ENCODE measurements at regions not wholly inside any gene's neighbourhood (a gene's known extent, or its start where the extent isn't known, plus 50 kb on each side); places are given as distances from the start of the nearest gene placed in this dataset.

DNA sequence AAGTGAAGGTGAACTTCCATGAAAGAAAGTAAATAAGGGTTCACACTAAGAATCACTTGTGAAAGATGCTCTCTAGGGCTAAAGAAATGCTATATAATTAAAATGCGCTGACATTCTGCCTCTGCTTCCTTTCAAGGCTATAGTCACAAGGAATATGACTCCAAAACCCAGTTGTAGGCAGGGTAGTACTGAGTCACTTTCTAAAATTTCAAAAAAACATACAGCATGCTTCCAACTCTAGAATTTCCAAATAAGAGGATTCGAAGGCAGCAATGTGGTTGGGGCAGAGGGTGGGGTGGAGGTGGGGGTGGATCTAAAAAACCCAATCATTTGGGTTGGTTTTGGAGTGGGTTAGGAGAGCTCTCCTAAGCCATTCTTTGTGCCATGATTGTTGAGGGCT is 84.6 kb downstream of the HMHB1 start:
- no peaks in the 10 kb centered on the region for H3K4me1 ChIP-seq (ENCODE audit: insufficient read depth, low read length)
- no peak overlapping the region for H3K4me2 ChIP-seq (ENCODE audit: low read depth, low read length)
- no peak overlapping the region for H2AFZ ChIP-seq (ENCODE audit: low read length)
- BruUV-seq (replicated peaks): no TSS peak
- H3K27ac ChIP-seq (ENCODE audit: extremely low read length, insufficient read depth, low read length): no peak overlapping the region
- in situ Hi-C loops (cut with HindIII; ENCODE audit: extremely low pct_ligation_motif_present, low pct_unique_long_range_greater_than_20kb): no loop called here
- no peaks in the 10 kb centered on the region for H4K20me1 ChIP-seq (ENCODE audit: insufficient read depth, low read length)
- H3K9me3 ChIP-seq (ENCODE audit: low read length): no peaks in the 10 kb centered on the region
- H3K4me3 ChIP-seq (replicated peaks in 1 of 3; ENCODE audit: insufficient read depth in 1 of 3, low read depth in 2 of 3, low read length in 3 of 3): no peak overlapping the region
- FAIRE-seq: no peak
- no peak for DNase-seq (ENCODE audit: low spot score)
- ChIA-PET CTCF (ENCODE audit: low intra/inter-chr PET ratio, low total read pairs) (no interaction called here), POLR2A (no interaction called here)
- no peak for ATAC-seq
- H3K36me3 ChIP-seq (replicated peaks in 1 of 2; ENCODE audit: control insufficient read depth in 1 of 2, insufficient read depth in 2 of 2, low read length in 2 of 2): no peaks in the 10 kb centered on the region
- intact Hi-C loops (cut with micrococcal nuclease; ENCODE audit: unreplicated experiment): no loop called here
- WGBS (ENCODE audit: low lambda C conversion rate): 0% methylated on average over 2 of the region's 2 CpGs
- H3K27me3 ChIP-seq (ENCODE audit: control insufficient read depth in 1 of 2, insufficient read depth in 2 of 2, low read length in 2 of 2): peaks cover 0 to 7% of the 10 kb centered on the region in 2 experiments; a peak in 1 of 5 replicates
- H3K9ac ChIP-seq (ENCODE audit: insufficient read depth, low read depth, low read length): no peak overlapping the region
- no peaks in the 10 kb centered on the region for H3K79me2 ChIP-seq (ENCODE audit: insufficient read depth, low read length)
- TF ChIP-seq ZNF644 (CRISPR knock-in tag; IDR thresholded peaks at IDR 0.05; ENCODE audit: low read depth) (no peak), ZNF557 (CRISPR knock-in tag; IDR thresholded peaks at IDR 0.05) (no peak), ZNF879 (CRISPR knock-in tag; IDR thresholded peaks at IDR 0.05) (no peak), ZBTB34 (CRISPR knock-in tag; IDR thresholded peaks at IDR 0.05) (no peak), ZNF501 (CRISPR knock-in tag; IDR thresholded peaks at IDR 0.05) (no peak), ZNF580 (CRISPR knock-in tag; IDR thresholded peaks at IDR 0.05; ENCODE audit: borderline replicate concordance, low read depth) (no peak), CHCHD3 (CRISPR knock-in tag; IDR thresholded peaks at IDR 0.05) (no peak), ZNF205 (CRISPR knock-in tag; IDR thresholded peaks at IDR 0.05) (no peak), CENPT (CRISPR knock-in tag; IDR thresholded peaks at IDR 0.05; ENCODE audit: low read depth) (no peak), HOXA9 (CRISPR knock-in tag; IDR thresholded peaks at IDR 0.05; ENCODE audit: borderline replicate concordance) (no peak), ZMYM2 (CRISPR knock-in tag; IDR thresholded peaks at IDR 0.05) (no peak), ZNF607 (CRISPR knock-in tag; IDR thresholded peaks at IDR 0.05; ENCODE audit: borderline replicate concordance) (no peak), CREBL2 (CRISPR knock-in tag; IDR thresholded peaks at IDR 0.05; ENCODE audit: borderline replicate concordance) (no peak), ZSCAN20 (CRISPR knock-in tag; IDR thresholded peaks at IDR 0.05; ENCODE audit: borderline replicate concordance) (no peak)
- TF ChIP-seq, protein P1, sequence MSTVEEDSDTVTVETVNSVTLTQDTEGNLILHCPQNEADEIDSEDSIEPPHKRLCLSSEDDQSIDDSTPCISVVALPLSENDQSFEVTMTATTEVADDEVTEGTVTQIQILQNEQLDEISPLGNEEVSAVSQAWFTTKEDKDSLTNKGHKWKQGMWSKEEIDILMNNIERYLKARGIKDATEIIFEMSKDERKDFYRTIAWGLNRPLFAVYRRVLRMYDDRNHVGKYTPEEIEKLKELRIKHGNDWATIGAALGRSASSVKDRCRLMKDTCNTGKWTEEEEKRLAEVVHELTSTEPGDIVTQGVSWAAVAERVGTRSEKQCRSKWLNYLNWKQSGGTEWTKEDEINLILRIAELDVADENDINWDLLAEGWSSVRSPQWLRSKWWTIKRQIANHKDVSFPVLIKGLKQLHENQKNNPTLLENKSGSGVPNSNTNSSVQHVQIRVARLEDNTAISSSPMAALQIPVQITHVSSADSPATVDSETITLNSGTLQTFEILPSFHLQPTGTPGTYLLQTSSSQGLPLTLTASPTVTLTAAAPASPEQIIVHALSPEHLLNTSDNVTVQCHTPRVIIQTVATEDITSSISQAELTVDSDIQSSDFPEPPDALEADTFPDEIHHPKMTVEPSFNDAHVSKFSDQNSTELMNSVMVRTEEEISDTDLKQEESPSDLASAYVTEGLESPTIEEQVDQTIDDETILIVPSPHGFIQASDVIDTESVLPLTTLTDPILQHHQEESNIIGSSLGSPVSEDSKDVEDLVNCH (CRISPR knock-in tag; IDR thresholded peaks at IDR 0.05): no peak
- TF ChIP-seq, protein P2, sequence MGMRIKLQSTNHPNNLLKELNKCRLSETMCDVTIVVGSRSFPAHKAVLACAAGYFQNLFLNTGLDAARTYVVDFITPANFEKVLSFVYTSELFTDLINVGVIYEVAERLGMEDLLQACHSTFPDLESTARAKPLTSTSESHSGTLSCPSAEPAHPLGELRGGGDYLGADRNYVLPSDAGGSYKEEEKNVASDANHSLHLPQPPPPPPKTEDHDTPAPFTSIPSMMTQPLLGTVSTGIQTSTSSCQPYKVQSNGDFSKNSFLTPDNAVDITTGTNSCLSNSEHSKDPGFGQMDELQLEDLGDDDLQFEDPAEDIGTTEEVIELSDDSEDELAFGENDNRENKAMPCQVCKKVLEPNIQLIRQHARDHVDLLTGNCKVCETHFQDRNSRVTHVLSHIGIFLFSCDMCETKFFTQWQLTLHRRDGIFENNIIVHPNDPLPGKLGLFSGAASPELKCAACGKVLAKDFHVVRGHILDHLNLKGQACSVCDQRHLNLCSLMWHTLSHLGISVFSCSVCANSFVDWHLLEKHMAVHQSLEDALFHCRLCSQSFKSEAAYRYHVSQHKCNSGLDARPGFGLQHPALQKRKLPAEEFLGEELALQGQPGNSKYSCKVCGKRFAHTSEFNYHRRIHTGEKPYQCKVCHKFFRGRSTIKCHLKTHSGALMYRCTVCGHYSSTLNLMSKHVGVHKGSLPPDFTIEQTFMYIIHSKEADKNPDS (CRISPR knock-in tag; IDR thresholded peaks at IDR 0.05): no peak

All from HepG2 (cell line).